GF-D8 (cell line): ENCODE measurements at regions not wholly inside any gene's neighbourhood (a gene's known extent, or its start where the extent isn't known, plus 50 kb on each side); places are given as distances from the start of the nearest gene placed in this dataset.
"Not testable (repeated sequence)": the region's sequence is repeated elsewhere in the genome, so short reads cannot be mapped to it uniquely, and the experiment has no call there.

Experiments
- DNase-seq: peaks from one replicate; lab custom pipeline; 2025; lab: John Stamatoyannopoulos, UW

- not testable (repeated sequence) for DNase-seq
Measured at GRCh38 chr14:59058776-59059175, 129.7 kb upstream of the DAAM1 start.

- no peak for DNase-seq
Measured at GRCh38 chr14:59060841-59061240, 127.6 kb upstream of the DAAM1 start.

- DNase-seq: no peak
Measured at GRCh38 chr14:59061292-59061691, 127.2 kb upstream of the DAAM1 start.

GRCh38 chr14:59063259-59063658, 125.2 kb upstream of the DAAM1 start:
- no peak for DNase-seq

GRCh38 chr14:59067127-59067894, 121.2 kb upstream of the DAAM1 start:
- DNase-seq: no peak

GRCh38 chr14:59069163-59069854, 119.2 kb upstream of the DAAM1 start:
- DNase-seq: no peak

- no peak for DNase-seq
Measured at GRCh38 chr14:59075506-59075905, 113.0 kb upstream of the DAAM1 start.

- no peak for DNase-seq
Measured at GRCh38 chr14:59081720-59082119, 106.7 kb upstream of the DAAM1 start.

- no peak for DNase-seq
Measured at GRCh38 chr14:59085207-59085739, 103.2 kb upstream of the DAAM1 start.

- DNase-seq: no peak
Measured at GRCh38 chr14:59086241-59086882, 102.1 kb upstream of the DAAM1 start.

GRCh38 chr14:59087240-59087639, 101.2 kb upstream of the DAAM1 start:
- DNase-seq: no peak

- no peak for DNase-seq
Measured at GRCh38 chr14:59087711-59088110, 100.8 kb upstream of the DAAM1 start.

- no peak for DNase-seq
Measured at GRCh38 chr14:59090572-59090971, 97.9 kb upstream of the DAAM1 start.

- DNase-seq: no peak
Measured at GRCh38 chr14:59091404-59091803, 97.1 kb upstream of the DAAM1 start.

GRCh38 chr14:59091976-59092375, 96.5 kb upstream of the DAAM1 start:
- DNase-seq: no peak

GRCh38 chr14:59093902-59094301, 94.6 kb upstream of the DAAM1 start:
- DNase-seq: no peak

GRCh38 chr14:59096303-59096702, 92.2 kb upstream of the DAAM1 start:
- DNase-seq: no peak

- no peak for DNase-seq
Measured at GRCh38 chr14:59097681-59098080, 90.8 kb upstream of the DAAM1 start.

- DNase-seq: no peak
Measured at GRCh38 chr14:59098377-59098776, 90.1 kb upstream of the DAAM1 start.

GRCh38 chr14:59100205-59100604, 88.3 kb upstream of the DAAM1 start:
- DNase-seq: no peak

GRCh38 chr14:59101476-59101875, 87.0 kb upstream of the DAAM1 start:
- no peak for DNase-seq

- no peak for DNase-seq
Measured at GRCh38 chr14:59103396-59103795, 85.1 kb upstream of the DAAM1 start.

- DNase-seq: no peak
Measured at GRCh38 chr14:59107819-59108218, 80.6 kb upstream of the DAAM1 start.
